Dendritic cell treated with granulocyte-macrophage colony-stimulating factor and Interleukin-4, amounts not matched to agents 40 ng/mL and 50 ng/mL, for 4 days (primary cell): ENCODE measurements at regions not wholly inside any gene's neighbourhood (a gene's known extent, or its start where the extent isn't known, plus 50 kb on each side); places are given as distances from the start of the nearest gene placed in this dataset.
"Not testable (repeated sequence)": the region's sequence is repeated elsewhere in the genome, so short reads cannot be mapped to it uniquely, and the experiment has no call there.

Experiments used
- H3K27ac Mint-ChIP-seq: one replicate; pipeline ENCODE4 v1.8.0; 2022; ENCODE audit warnings: mild to moderate bottlenecking, mixed read lengths
- H3K27me3 Mint-ChIP-seq: one replicate; pipeline ENCODE4 v1.8.0; 2022; ENCODE audit warnings: mild to moderate bottlenecking, mixed read lengths
- H3K36me3 Mint-ChIP-seq: one replicate; pipeline ENCODE4 v1.8.0; 2022; ENCODE audit warnings: low read depth, mixed read lengths
- H3K4me1 Mint-ChIP-seq: one replicate; pipeline ENCODE4 v1.8.0; 2022; ENCODE audit warnings: low read depth, mixed read lengths
- H3K4me3 Mint-ChIP-seq: one replicate; pipeline ENCODE4 v1.8.0; 2022; ENCODE audit warnings: mild to moderate bottlenecking, moderate library complexity, mixed read lengths
- H3K9me3 Mint-ChIP-seq: one replicate; pipeline ENCODE4 v1.8.0; 2022; ENCODE audit warnings: mixed read lengths
- intact Hi-C: fragments of 100-400 bp; cut with micrococcal nuclease; formaldehyde crosslinking; loops from one replicate; pipeline ENCODE4 v1.15.0; 2022

DNA sequence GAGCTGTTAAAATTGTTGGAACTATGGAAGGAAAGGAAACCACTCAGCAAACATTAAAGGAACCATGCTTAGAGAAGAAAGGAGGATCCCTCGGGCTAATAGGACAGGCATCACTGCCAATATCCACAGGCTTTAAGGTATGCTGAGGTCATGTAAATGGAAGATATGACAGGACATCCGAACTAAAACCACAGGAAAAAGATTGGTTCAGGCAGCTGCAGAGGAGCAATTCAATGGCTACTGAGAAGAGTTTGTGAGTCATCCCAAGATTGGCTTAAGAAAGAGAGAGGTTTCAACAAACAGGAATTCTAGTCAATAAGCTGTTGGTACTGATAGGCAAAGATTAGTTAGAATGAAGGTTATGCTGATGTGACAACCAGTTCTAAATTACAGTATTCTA, 106.4 kb upstream of the FAM241A start:
- Mint-ChIP-seq H3K36me3 (no peaks in the 10 kb centered on the region), H3K27ac (no peak overlapping the region), H3K4me3 (no peak overlapping the region), H3K4me1 (no peaks in the 10 kb centered on the region), H3K27me3 (peaks cover 9% of the 10 kb centered on the region), H3K9me3 (no peaks in the 10 kb centered on the region)
- intact Hi-C loops: loop anchor here (10.0 kb wide), 1 partner anchor 754 kb away; no protein-coding TSS in a partner anchor

DNA sequence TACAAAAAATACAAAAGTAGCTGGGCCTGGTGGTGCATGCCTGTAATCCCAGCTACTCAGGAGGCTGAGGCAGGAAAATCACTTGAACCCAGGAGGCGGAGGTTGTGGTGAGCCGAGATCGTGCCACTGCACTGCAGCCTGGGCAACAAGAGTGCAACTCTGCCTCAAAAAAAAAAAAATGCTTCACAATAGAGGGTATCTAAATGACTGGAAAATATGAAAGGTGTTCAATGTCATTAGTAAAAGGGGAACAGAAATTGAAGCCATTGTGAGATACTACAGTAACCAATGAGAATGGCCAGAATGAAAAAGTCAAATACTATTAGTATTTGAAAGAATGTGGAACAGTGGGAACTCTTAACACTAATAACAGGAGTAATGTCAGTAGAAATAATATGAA, 96.1 kb upstream of the FAM241A start:
- H3K4me1 Mint-ChIP-seq, H3K27ac Mint-ChIP-seq, H3K9me3 Mint-ChIP-seq, H3K27me3 Mint-ChIP-seq, intact Hi-C loops, H3K4me3 Mint-ChIP-seq, H3K36me3 Mint-ChIP-seq: not testable (repeated sequence)

DNA sequence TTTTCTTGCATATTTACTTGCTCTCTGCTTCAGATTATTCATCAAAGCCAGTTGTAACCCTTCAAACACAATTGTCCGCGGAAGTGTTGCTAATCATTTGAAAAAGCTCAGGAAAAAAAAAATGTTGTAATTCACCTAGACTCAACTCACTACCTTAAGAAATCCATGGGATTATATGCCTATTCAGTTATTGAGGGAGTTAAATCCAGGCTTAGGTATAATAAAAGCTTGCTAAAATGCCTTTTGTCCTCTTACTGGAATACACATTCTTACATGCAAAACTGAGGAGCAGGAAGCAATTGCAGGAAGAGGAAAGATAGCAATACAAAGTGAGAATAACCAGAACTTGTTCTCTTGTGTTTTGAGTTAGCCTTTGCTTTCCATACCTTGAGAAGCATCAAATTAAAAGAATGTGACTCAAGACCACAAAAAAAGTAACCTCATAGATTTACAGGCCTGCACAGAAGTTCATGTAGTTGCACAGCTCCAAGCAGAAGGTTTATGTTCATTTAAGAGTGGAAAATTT, 91.4 kb upstream of the FAM241A start:
- H3K36me3 Mint-ChIP-seq: no peaks in the 10 kb centered on the region
- H3K27ac Mint-ChIP-seq: no peak overlapping the region
- no peaks in the 10 kb centered on the region for H3K27me3 Mint-ChIP-seq
- no peak overlapping the region for H3K4me3 Mint-ChIP-seq
- intact Hi-C loops: no loop called here
- H3K4me1 Mint-ChIP-seq: peaks cover 6% of the 10 kb centered on the region
- no peaks in the 10 kb centered on the region for H3K9me3 Mint-ChIP-seq

DNA sequence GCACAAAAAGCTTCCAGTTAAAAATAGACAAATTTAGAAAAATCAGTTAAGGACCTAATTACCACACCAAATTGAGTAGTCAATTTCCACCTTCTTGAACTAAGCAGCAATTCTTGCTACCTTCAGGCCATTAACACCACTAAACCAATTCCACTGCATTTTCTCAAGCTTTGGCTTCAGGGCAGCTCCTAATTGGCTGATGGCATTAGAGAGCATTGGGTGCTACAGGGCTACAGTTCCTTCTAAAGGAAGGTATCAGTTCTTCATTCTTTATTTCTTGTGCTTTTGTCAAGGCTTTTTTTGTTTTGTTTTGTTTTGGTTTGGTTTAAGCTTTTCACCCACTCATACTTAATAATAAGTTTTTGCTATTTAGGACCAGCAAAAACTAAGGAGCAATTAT, 90.2 kb upstream of the FAM241A start:
- Mint-ChIP-seq H3K27me3 (no peaks in the 10 kb centered on the region), H3K4me3 (no peak overlapping the region), H3K27ac (no peak overlapping the region), H3K4me1 (peaks cover 6% of the 10 kb centered on the region), H3K9me3 (no peaks in the 10 kb centered on the region), H3K36me3 (no peaks in the 10 kb centered on the region)
- intact Hi-C loops: no loop called here

DNA sequence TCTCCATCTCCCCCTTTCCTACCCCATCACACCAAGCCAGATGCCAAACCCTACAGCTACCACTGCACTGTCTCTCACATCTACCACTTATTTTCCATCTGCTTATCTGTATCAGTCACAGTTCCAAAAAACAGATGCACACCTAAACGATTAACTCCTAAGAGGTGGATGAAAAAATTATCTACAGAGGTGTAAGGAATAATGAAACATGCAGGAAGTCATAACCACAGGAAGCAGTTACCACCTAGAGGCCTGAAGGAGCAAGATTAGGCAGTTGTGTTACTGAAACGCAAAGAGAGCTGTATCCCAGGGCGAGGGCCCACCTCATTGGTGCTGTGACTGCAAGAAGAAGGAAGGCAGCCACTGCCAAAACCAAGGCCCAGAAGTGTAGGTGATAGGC, 87.8 kb upstream of the FAM241A start:
- Mint-ChIP-seq H3K4me1 (peaks cover 6% of the 10 kb centered on the region), H3K27ac (no peak overlapping the region), H3K4me3 (no peak overlapping the region), H3K9me3 (no peaks in the 10 kb centered on the region), H3K36me3 (no peaks in the 10 kb centered on the region), H3K27me3 (peaks cover 2% of the 10 kb centered on the region)
- intact Hi-C loops: no loop called here

DNA sequence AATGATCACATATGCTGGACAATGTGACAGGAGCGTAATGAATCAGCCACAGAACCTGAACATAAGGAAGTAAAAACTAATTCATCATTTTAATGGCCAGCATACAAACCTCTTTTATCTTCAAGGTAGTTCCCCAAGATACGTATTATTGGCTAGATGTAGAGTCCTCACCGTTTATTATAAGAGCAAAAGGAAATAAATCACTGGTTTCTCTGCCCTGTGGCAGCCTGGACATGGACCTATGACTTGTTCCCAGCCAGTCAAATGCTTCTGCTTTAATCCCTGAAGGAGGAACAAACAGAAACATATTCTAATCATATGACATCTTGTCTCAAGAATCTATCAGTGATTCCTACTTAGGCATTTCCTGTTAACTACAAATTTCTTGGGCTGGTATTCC, 86.8 kb upstream of the FAM241A start:
- Mint-ChIP-seq H3K4me3 (no peak overlapping the region), H3K4me1 (peaks cover 6% of the 10 kb centered on the region), H3K27ac (no peak overlapping the region), H3K9me3 (no peaks in the 10 kb centered on the region), H3K36me3 (no peaks in the 10 kb centered on the region), H3K27me3 (peaks cover 2% of the 10 kb centered on the region)
- intact Hi-C loops: no loop called here

DNA sequence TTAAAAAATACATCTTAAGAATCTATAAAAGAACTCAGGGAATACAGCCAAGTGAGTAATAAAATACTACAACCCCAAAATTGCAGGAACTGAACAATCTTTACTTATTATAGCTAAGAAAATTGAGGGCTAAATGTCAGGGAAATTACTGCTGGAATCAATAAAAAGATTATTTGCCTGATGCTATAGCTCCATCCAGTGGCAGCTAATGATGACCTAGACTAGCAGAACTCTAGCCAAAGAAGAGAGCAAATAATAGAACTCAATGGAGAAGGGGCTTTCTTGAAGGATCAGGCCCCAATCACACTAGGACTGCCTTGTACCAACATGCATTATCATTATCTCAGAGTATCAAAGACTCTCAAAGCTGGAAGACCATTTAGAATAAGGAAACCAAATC, 85.0 kb upstream of the FAM241A start:
- H3K27ac Mint-ChIP-seq: no peak overlapping the region
- H3K4me1 Mint-ChIP-seq: peaks cover 6% of the 10 kb centered on the region
- peaks cover 2% of the 10 kb centered on the region for H3K27me3 Mint-ChIP-seq
- H3K9me3 Mint-ChIP-seq: no peaks in the 10 kb centered on the region
- no peak overlapping the region for H3K4me3 Mint-ChIP-seq
- no peaks in the 10 kb centered on the region for H3K36me3 Mint-ChIP-seq
- intact Hi-C loops: no loop called here

DNA sequence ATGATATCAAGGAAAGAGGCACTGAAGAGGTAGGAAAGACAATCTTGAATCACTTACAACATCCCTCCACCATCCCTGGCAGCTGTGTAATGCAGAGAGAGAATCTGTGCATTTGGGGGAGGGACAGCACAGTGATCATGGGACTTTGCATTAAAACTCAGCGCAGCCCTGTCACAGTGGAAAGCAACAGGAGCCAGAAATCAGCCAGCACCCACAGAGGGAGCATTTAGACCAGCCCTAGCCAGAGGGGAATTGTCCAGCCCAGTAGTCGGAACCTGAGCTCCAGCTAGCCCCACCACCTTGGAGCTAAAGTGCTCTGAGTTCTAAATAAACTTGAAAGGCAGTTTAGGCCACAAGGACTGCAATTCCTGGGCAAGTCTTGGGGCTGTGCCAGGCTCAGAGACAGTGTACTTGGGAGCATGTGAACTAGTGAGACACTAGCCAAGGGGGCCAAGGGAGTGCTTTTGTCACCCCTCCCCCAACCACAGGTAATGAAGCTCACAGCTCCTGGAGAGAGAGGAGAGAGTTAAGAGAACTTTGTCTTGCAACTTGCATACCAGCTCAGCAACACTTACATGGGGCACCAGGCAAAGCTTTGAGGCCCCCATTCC, 83.9 kb upstream of the FAM241A start:
- H3K27ac Mint-ChIP-seq: no peak overlapping the region
- peaks cover 2% of the 10 kb centered on the region for H3K27me3 Mint-ChIP-seq
- no peaks in the 10 kb centered on the region for H3K36me3 Mint-ChIP-seq
- no peaks in the 10 kb centered on the region for H3K9me3 Mint-ChIP-seq
- no peak overlapping the region for H3K4me3 Mint-ChIP-seq
- intact Hi-C loops: no loop called here
- peaks cover 6% of the 10 kb centered on the region for H3K4me1 Mint-ChIP-seq

DNA sequence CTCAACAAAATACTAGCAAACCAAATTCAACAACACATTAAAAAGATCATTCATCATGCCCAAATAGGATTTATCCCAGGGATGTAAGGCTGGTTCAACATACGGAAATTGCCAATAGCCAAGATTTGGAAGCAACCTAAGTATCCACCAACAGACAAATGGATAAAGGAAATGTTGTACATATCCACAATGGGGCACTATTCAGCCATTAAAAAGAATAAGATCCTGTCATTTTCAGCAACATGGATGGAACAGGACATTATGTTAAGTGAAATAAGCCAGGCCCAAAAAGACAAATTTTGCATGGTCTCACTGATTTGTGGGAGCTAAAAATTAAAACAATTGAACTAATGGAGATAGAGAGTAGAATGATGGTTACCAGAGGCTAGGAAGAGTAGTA, 82.0 kb upstream of the FAM241A start:
- peaks cover 2% of the 10 kb centered on the region for H3K27me3 Mint-ChIP-seq
- intact Hi-C loops: no loop called here
- peaks cover 6% of the 10 kb centered on the region for H3K4me1 Mint-ChIP-seq
- no peaks in the 10 kb centered on the region for H3K9me3 Mint-ChIP-seq
- no peaks in the 10 kb centered on the region for H3K36me3 Mint-ChIP-seq
- no peak overlapping the region for H3K27ac Mint-ChIP-seq
- no peak overlapping the region for H3K4me3 Mint-ChIP-seq

DNA sequence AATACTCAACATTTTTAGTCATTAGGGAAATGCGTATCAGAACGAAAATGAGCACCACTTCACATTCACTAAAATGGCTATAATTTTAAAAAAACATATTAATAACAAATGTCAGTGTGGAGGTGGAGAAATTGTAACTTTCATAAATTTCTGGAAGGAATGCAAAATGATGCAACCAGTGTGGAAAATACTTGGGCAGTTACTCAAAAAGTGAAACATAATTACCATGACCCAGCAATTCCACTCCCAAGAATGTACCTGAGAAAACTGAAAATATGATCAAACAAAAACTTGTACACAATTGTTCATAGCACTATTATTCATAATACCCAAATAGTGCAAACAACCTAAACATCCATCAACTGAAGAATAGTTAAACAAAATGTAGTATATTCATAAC, 76.1 kb upstream of the FAM241A start:
- intact Hi-C loops: no loop called here
- Mint-ChIP-seq H3K36me3 (no peaks in the 10 kb centered on the region), H3K4me1 (no peaks in the 10 kb centered on the region), H3K9me3 (peaks cover 9% of the 10 kb centered on the region), H3K4me3 (no peak overlapping the region), H3K27ac (no peak overlapping the region), H3K27me3 (peaks cover 2% of the 10 kb centered on the region)

DNA sequence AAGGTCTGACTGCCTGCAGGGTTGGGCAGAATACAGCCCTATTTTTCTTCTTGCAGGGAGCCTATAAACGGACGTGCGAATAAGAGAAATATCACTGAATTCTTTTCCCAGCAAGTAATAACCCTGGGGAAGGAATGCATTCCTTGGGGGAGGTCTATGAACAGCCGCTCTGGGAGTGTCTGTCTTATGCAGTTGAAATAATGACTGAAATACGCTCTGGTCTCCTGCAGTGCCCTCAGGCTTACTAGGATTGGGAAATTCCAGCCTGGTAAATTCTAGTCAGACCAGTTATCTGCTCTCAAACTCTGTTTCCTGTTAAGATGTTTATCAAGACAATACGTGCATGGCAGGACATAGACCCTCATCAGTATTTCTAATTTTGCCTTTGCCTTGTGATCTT, 72.1 kb upstream of the FAM241A start:
- H3K4me1 Mint-ChIP-seq: peaks cover 5% of the 10 kb centered on the region
- H3K27me3 Mint-ChIP-seq: peaks cover 2% of the 10 kb centered on the region
- peaks cover 9% of the 10 kb centered on the region for H3K9me3 Mint-ChIP-seq
- no peaks in the 10 kb centered on the region for H3K36me3 Mint-ChIP-seq
- no peak overlapping the region for H3K4me3 Mint-ChIP-seq
- no peak overlapping the region for H3K27ac Mint-ChIP-seq
- intact Hi-C loops: loop anchor here (10.0 kb wide), 1 partner anchor 532 kb away; no protein-coding TSS in a partner anchor

DNA sequence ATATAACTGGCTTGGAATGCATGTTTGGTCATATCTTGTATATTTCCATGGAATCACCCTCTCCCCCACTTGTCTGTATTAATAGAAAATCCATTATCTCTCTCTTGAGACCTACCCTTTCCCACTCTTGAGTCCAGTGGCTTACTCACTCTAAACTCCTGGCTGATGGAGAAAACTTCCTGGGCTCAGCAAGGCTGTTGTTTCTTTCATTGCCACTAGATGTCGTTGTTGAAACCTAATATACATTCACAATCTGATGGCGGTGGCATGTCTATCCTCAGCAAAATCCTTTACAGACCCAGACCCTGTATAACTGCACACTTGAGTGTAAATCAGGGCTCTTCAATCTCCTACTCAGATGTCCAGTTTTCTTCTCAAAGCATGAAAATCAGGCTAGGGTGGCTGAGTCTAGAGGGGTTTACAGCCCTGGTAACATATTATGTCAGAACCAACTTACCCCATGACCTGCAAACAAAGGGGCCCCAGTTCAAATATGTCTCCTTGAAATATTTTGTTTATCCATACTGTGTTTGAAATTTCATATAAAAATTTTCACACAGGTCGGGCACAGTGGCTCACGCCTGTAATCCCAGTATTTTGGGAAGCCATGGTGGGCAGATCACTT, 70.0 kb upstream of the FAM241A start:
- Mint-ChIP-seq H3K27ac (no peak overlapping the region), H3K4me1 (peaks cover 14% of the 10 kb centered on the region), H3K27me3 (peaks cover 2% of the 10 kb centered on the region), H3K9me3 (peaks cover 9% of the 10 kb centered on the region), H3K4me3 (no peak overlapping the region), H3K36me3 (no peaks in the 10 kb centered on the region)
- intact Hi-C loops: loop anchor here (10.0 kb wide), 1 partner anchor 530 kb away; no protein-coding TSS in a partner anchor

DNA sequence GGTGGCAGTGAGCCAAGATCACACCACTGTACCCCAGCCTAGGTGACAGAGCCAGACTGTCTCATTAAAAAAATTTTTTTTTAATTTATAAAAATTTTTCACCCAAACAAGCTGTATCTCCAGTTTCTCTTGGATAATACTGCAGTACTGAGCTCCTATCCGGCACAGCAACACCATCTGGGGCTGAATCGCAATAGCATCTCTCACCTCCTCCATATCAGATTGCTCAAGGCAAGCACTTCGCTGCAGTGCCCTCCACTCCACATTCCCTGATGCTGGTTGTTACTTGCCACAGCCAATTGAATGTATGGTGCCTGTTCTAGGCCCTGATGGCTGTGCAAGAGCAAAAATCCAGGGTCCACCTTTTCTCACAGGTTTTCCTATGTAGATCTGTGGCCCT, 69.3 kb upstream of the FAM241A start:
- H3K4me3 Mint-ChIP-seq: no peak overlapping the region
- intact Hi-C loops: loop anchor here (10.0 kb wide), 1 partner anchor 529 kb away; no protein-coding TSS in a partner anchor
- peaks cover 9% of the 10 kb centered on the region for H3K9me3 Mint-ChIP-seq
- H3K27ac Mint-ChIP-seq: no peak overlapping the region
- no peaks in the 10 kb centered on the region for H3K36me3 Mint-ChIP-seq
- peaks cover 17% of the 10 kb centered on the region for H3K4me1 Mint-ChIP-seq
- H3K27me3 Mint-ChIP-seq: peaks cover 2% of the 10 kb centered on the region

DNA sequence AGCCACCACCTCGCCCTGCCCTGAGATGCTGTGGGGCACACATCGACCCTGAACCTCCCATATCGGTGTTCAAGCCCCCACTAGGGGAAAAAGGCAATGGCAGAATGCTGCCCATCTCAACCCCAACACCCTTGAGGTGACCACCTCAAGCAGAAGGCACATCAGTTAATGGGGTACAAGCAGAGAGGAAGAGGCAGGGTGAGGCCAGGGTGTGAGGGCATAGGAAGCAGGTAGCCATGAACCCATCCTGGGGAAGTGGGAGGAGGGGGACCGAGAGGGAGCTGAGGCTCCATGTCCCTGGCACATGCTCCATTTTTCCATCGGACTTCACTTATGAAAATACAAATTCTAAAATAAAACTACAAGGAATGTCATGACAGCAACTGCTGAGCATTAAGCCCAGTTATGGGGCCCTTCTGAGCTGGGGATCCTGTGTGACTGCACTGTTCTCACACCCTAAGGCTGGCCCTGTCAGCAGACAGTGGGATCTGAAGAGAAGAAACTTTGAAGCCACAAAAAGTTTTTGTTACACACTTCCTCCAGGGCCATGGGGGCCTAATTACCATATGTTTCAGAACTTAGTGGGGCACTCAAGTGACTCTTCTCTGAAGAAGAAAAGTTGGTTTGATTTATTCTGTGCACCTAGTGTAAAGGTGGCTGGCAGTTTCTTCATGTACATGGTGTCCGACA, 68.2 kb upstream of the FAM241A start:
- Mint-ChIP-seq H3K27ac (no peak overlapping the region), H3K36me3 (no peaks in the 10 kb centered on the region), H3K4me1 (peaks cover 17% of the 10 kb centered on the region), H3K9me3 (peaks cover 9% of the 10 kb centered on the region), H3K27me3 (peaks cover 2% of the 10 kb centered on the region), H3K4me3 (no peak overlapping the region)
- intact Hi-C loops: loop anchor here (10.0 kb wide), 1 partner anchor 528 kb away; no protein-coding TSS in a partner anchor
